PC-9 (cell line): ENCODE measurements at regions not wholly inside any gene's neighbourhood (a gene's known extent, or its start where the extent isn't known, plus 50 kb on each side); places are given as distances from the start of the nearest gene placed in this dataset.

Experiments
- BruUV-seq: library from RNA; stranded (reverse); fragments of 400-500 nt; replicated peaks from 2 replicates; lab custom pipeline; 2021; lab: Mats Ljungman, UMichigan
- CTCF ChIA-PET: fragments of 300-600 bp; sonication (Branson Sonifier 250); formaldehyde crosslinking; loops from one replicate; lab custom pipeline; 2022; ENCODE audit warnings: antibody characterized with exemption; lab: Charles Lee
- POLR2A ChIA-PET: fragments of 300-600 bp; sonication (Branson Sonifier 250); formaldehyde crosslinking; loops from one replicate; lab custom pipeline; 2022; ENCODE audit warnings: antibody characterized with exemption; ENCODE audit not compliant: unreplicated experiment; lab: Charles Lee
- DNase-seq, 2 experiments: peaks; one replicate each; pipeline versions ENCODE4 v3.0.0 to v3.0.0-alpha.2; 2015 to 2022; ENCODE audit warnings: mixed read lengths in 1 of 2
- H2AFZ ChIP-seq: fragments of 200-600 bp; sonication (generic); 2 replicates; pipeline ENCODE4 v1.8.1; 2017; ENCODE audit warnings: antibody characterized with exemption
- H3F3A ChIP-seq: fragments of 200-600 bp; sonication (generic); 2 replicates; pipeline ENCODE4 v1.8.1; 2017; ENCODE audit warnings: antibody characterized with exemption, mild to moderate bottlenecking, low read depth; ENCODE audit not compliant: insufficient read depth
- H3K27ac ChIP-seq: fragments of 200-600 bp; sonication (generic); 2 replicates; pipeline ENCODE4 v1.6.1; 2016; ENCODE audit warnings: mixed run types
- H3K27me3 ChIP-seq: fragments of 200-600 bp; sonication (generic); 2 replicates; pipeline ENCODE4 v1.6.1; 2016; ENCODE audit warnings: low read depth, mixed run types; ENCODE audit not compliant: insufficient read depth
- H3K36me3 ChIP-seq: fragments of 200-600 bp; sonication (generic); 2 replicates; pipeline ENCODE4 v1.6.1; 2016; ENCODE audit warnings: low read depth, mixed run types
- H3K4me1 ChIP-seq: fragments of 200-600 bp; sonication (generic); replicated peaks from 2 replicates; pipeline ENCODE4 v1.6.1; 2016; ENCODE audit warnings: mixed run types; ENCODE audit not compliant: insufficient read depth
- H3K4me2 ChIP-seq: fragments of 200-600 bp; sonication (generic); 2 replicates; pipeline ENCODE4 v1.6.1; 2017; ENCODE audit warnings: mixed run types
- H3K4me3 ChIP-seq: fragments of 200-600 bp; sonication (generic); 2 replicates; pipeline ENCODE4 v1.6.1; 2016; ENCODE audit warnings: mixed run types
- H3K79me2 ChIP-seq: fragments of 200-600 bp; sonication (generic); 2 replicates; pipeline ENCODE4 v1.6.1; 2017; ENCODE audit warnings: low read depth, mixed run types
- H3K9me2 ChIP-seq: fragments of 200-600 bp; sonication (generic); 2 replicates; pipeline ENCODE4 v1.8.1; 2017; ENCODE audit warnings: mild to moderate bottlenecking; ENCODE audit not compliant: insufficient read depth
- H3K9me3 ChIP-seq: fragments of 200-600 bp; sonication (generic); 2 replicates; pipeline ENCODE4 v1.8.1; 2016; ENCODE audit warnings: low read depth; ENCODE audit not compliant: insufficient read depth
- H4K20me1 ChIP-seq: fragments of 200-600 bp; sonication (generic); 2 replicates; pipeline ENCODE4 v1.8.1; 2017; ENCODE audit not compliant: insufficient read depth
- CTCF ChIP-seq: fragments of 200-600 bp; sonication (generic); conservative IDR thresholded peaks from 2 replicates; pipeline ENCODE4 v1.6.1; 2017; ENCODE audit warnings: mixed run types, antibody characterized with exemption, mild to moderate bottlenecking, moderate library complexity
- EZH2 ChIP-seq: fragments of 200-600 bp; sonication (generic); IDR thresholded peaks from 2 replicates; pipeline ENCODE4 v1.8.0; 2017; ENCODE audit warnings: antibody characterized with exemption, low read depth
- intact Hi-C: fragments of 100-400 bp; cut with micrococcal nuclease; formaldehyde crosslinking; loops from one replicate; pipeline ENCODE4 v1.10.0; 2022; ENCODE audit not compliant: unreplicated experiment

GRCh38 chr4:166282081-166282770, 409.2 kb downstream of the TLL1 start:
- BruUV-seq: no TSS peak
- H3K4me3 ChIP-seq: no peak overlapping the region

GRCh38 chr4:166284221-166284620, 411.2 kb downstream of the TLL1 start:
- intact Hi-C loops: no loop called here
- no peak overlapping the region for H2AFZ ChIP-seq
- DNase-seq: no peak
- TF ChIP-seq EZH2 (no peak), CTCF (no peak)
- H4K20me1 ChIP-seq: no peaks in the 10 kb centered on the region
- no peaks in the 10 kb centered on the region for H3K9me2 ChIP-seq
- no peaks in the 10 kb centered on the region for H3K27me3 ChIP-seq
- no peaks in the 10 kb centered on the region for H3K4me1 ChIP-seq
- no TSS peak for BruUV-seq
- POLR2A ChIA-PET: no interaction called here
- no peaks in the 10 kb centered on the region for H3K79me2 ChIP-seq
- no peaks in the 10 kb centered on the region for H3K9me3 ChIP-seq
- H3K4me3 ChIP-seq: no peak overlapping the region
- H3K4me2 ChIP-seq: no peak overlapping the region
- H3K36me3 ChIP-seq: no peaks in the 10 kb centered on the region
- no peak overlapping the region for H3K27ac ChIP-seq
- CTCF ChIA-PET: no interaction called here
- H3F3A ChIP-seq: no peaks in the 10 kb centered on the region

More at GRCh38 chr4:166282081-166282770, 409.2 kb downstream of the TLL1 start:
- no peaks in the 10 kb centered on the region for H4K20me1 ChIP-seq
- ChIA-PET CTCF (no interaction called here), POLR2A (no interaction called here)
- no peaks in the 10 kb centered on the region for H3K79me2 ChIP-seq
- no peak for DNase-seq
- TF ChIP-seq CTCF (no peak), EZH2 (no peak)
- H3K36me3 ChIP-seq: no peaks in the 10 kb centered on the region
- intact Hi-C loops: no loop called here
- no peaks in the 10 kb centered on the region for H3K4me1 ChIP-seq
- H3K4me2 ChIP-seq: no peak overlapping the region
- no peaks in the 10 kb centered on the region for H3K27me3 ChIP-seq
- H3K9me2 ChIP-seq: no peaks in the 10 kb centered on the region
- no peaks in the 10 kb centered on the region for H3K9me3 ChIP-seq
- H2AFZ ChIP-seq: no peak overlapping the region
- H3K27ac ChIP-seq: no peak overlapping the region
- H3F3A ChIP-seq: no peaks in the 10 kb centered on the region

GRCh38 chr4:166290426-166290825, 417.4 kb downstream of the TLL1 start:
- DNase-seq: no peak
- no peaks in the 10 kb centered on the region for H3K9me3 ChIP-seq
- H3K79me2 ChIP-seq: no peaks in the 10 kb centered on the region
- no peaks in the 10 kb centered on the region for H3K36me3 ChIP-seq
- ChIA-PET CTCF (no interaction called here), POLR2A (no interaction called here)
- H4K20me1 ChIP-seq: no peaks in the 10 kb centered on the region
- H3K27ac ChIP-seq: no peak overlapping the region
- intact Hi-C loops: no loop called here
- no peaks in the 10 kb centered on the region for H3K4me1 ChIP-seq
- H2AFZ ChIP-seq: no peak overlapping the region
- H3K4me2 ChIP-seq: no peak overlapping the region
- no peak overlapping the region for H3K4me3 ChIP-seq
- no peaks in the 10 kb centered on the region for H3K27me3 ChIP-seq
- no peaks in the 10 kb centered on the region for H3K9me2 ChIP-seq
- BruUV-seq: no TSS peak
- no peak for TF ChIP-seq EZH2
- TF ChIP-seq CTCF: no peak
- no peaks in the 10 kb centered on the region for H3F3A ChIP-seq
